Activated naive CD8-positive, alpha-beta T cell (primary cell): ENCODE measurements at regions not wholly inside any gene's neighbourhood (a gene's known extent, or its start where the extent isn't known, plus 50 kb on each side); places are given as distances from the start of the nearest gene placed in this dataset.
"Not testable (repeated sequence)": the region's sequence is repeated elsewhere in the genome, so short reads cannot be mapped to it uniquely, and the experiment has no call there.

Source experiments
- H3K27ac Mint-ChIP-seq: one replicate; pipeline ENCODE4 v1.8.0; 2021; ENCODE audit warnings: mixed read lengths
- H3K27me3 Mint-ChIP-seq: one replicate; pipeline ENCODE4 v1.8.0; 2021; ENCODE audit warnings: mixed read lengths
- H3K36me3 Mint-ChIP-seq: one replicate; pipeline ENCODE4 v1.8.0; 2021; ENCODE audit warnings: mixed read lengths
- H3K4me1 Mint-ChIP-seq: one replicate; pipeline ENCODE4 v1.8.0; 2021; ENCODE audit warnings: low read depth, mixed read lengths
- H3K4me3 Mint-ChIP-seq: one replicate; pipeline ENCODE4 v1.8.0; 2021; ENCODE audit warnings: mild to moderate bottlenecking, mixed read lengths
- H3K9me3 Mint-ChIP-seq: one replicate; pipeline ENCODE4 v1.8.0; 2021; ENCODE audit warnings: low read depth, mixed read lengths

GRCh38 chr10:64148607-64149006 lies 627.4 kb downstream of the REEP3 start:
- H3K4me1 Mint-ChIP-seq = no peaks in the 10 kb centered on the region
- peaks cover 2% of the 10 kb centered on the region for H3K27me3 Mint-ChIP-seq
- H3K36me3 Mint-ChIP-seq = no peaks in the 10 kb centered on the region
- H3K4me3 Mint-ChIP-seq = no peak overlapping the region
- no peaks in the 10 kb centered on the region for H3K9me3 Mint-ChIP-seq
- no peak overlapping the region for H3K27ac Mint-ChIP-seq

DNA sequence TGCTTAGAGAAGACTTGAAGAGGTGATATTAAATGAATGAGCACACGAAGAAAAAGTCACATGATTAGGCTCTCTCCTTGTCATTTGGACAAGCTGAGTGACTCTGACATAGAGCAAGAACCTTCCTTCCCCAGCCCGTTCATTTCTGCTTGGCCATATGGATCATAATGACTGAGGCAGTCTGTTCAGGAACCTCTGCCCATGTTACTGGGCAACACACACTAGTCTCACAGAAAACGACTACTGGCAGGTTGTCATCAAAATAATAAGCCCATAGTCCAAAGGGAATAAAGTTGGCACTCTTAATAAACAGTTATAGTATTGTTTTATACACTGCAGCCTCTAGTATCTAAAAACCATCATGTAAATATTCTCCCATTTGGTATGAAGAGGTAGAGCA lies 635.0 kb downstream of the REEP3 start:
- Mint-ChIP-seq H3K4me3 (no peak overlapping the region), H3K4me1 (no peaks in the 10 kb centered on the region), H3K27ac (no peak overlapping the region), H3K9me3 (no peaks in the 10 kb centered on the region), H3K36me3 (no peaks in the 10 kb centered on the region), H3K27me3 (peaks cover 1% of the 10 kb centered on the region)

GRCh38 chr10:64158551-64158950 lies 637.4 kb downstream of the REEP3 start:
- Mint-ChIP-seq H3K9me3 (no peaks in the 10 kb centered on the region), H3K4me1 (no peaks in the 10 kb centered on the region), H3K27me3 (peaks cover 1% of the 10 kb centered on the region), H3K27ac (no peak overlapping the region), H3K36me3 (no peaks in the 10 kb centered on the region), H3K4me3 (no peak overlapping the region)

DNA sequence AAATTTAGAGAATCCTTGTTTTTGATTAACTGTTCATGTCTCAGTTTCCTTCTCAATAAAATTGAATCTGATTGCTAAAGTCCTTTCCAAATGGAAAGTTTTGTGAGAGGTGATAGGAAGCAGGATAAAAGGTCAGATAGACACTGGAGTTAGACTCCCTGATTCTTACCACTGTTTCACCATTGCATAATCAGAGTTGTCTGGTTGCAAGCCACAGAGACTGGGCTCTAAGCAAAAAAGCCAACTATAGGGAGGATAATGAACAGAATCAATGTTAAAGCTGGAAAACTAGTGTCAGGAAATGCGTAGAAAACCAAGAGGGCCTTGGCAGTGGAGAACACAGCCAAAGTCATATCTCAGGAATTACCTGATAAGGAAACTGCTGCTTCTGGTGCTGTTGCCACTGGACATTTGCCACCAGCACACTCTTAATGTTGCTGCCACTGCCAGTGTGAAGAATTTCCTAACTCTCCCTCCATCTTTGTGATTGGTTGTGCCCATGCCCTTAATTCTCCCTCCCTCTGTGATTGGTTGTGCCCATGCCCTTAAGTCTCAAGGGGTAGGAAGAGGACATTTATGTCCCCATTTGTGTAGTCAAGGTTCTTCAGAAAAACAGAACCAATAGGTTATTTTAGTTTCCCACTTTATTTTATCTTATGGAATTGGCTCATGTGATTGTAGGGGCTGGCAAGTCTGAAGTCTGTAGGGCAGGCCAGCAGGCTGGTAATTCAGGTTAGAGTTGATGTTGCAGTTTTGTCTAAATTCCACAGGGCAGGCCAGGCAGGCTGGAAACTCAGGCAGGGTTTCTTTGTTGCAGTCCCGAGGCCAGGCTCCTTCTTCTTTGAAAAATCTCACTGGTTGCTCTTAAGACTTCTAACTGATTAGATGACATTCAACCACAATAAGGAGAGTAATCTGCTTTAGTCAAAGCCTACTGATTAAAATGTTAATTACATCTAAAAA lies 639.0 kb downstream of the REEP3 start:
- Mint-ChIP-seq H3K9me3 (no peaks in the 10 kb centered on the region), H3K27me3 (peaks cover 1% of the 10 kb centered on the region), H3K4me3 (no peak overlapping the region), H3K36me3 (no peaks in the 10 kb centered on the region), H3K27ac (no peak overlapping the region), H3K4me1 (no peaks in the 10 kb centered on the region)

DNA sequence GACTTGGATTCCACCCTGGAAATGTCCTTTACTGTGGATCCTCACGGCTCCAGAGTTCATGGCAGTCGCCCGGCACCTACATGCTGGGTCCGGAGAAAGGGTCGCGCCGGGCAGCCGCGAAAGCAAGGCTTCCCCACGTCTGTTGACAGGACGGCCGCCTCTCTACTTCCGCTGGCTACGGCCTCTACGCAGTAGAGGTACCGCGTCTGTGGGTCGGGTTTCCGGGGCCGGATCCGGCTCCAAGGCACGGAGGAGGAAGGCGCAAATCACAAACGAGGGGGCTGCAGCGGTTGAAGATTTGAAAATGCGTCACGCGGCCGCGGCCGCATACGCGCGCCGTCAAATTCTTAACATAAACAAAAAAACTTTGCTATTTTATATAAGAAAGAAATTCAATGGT lies 649.6 kb downstream of the REEP3 start:
- Mint-ChIP-seq H3K9me3 (peaks cover 5% of the 10 kb centered on the region), H3K4me1 (no peaks in the 10 kb centered on the region), H3K4me3 (no peak overlapping the region), H3K27ac (no peak overlapping the region), H3K27me3 (peaks cover 2% of the 10 kb centered on the region), H3K36me3 (no peaks in the 10 kb centered on the region)

GRCh38 chr10:64173826-64174225 lies 652.6 kb downstream of the REEP3 start:
- H3K27me3 Mint-ChIP-seq = peaks cover 2% of the 10 kb centered on the region
- no peak overlapping the region for H3K4me3 Mint-ChIP-seq
- H3K27ac Mint-ChIP-seq = no peak overlapping the region
- H3K9me3 Mint-ChIP-seq = no peaks in the 10 kb centered on the region
- no peaks in the 10 kb centered on the region for H3K4me1 Mint-ChIP-seq
- H3K36me3 Mint-ChIP-seq = no peaks in the 10 kb centered on the region

DNA sequence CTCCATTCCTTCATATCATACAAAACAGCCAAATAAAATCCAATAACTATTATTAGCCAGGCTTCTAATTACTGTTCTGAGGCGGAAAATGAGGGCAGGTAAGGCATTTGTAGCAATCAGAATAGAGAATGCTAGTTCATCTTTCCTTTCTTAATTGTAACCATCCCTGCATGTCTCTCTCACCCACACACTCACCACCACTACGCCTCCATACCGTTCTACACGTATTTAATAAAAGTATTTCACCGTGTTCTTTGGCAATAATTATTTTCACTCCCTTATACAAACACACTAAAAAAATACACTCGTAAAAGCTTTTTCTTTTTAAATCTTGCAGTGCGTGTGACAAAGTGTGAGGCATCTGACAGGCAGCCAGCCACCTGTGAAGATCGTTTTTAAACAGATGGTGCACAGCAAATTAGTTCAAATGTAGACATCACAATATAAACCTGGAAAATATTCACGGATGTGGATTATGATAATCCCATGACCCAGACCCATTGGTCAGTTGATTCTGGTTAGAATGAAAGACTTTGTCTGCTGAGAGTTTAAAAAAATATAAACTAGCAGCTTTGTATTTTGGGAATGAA lies 653.6 kb downstream of the REEP3 start:
- H3K9me3 Mint-ChIP-seq = no peaks in the 10 kb centered on the region
- no peaks in the 10 kb centered on the region for H3K36me3 Mint-ChIP-seq
- no peak overlapping the region for H3K4me3 Mint-ChIP-seq
- H3K27me3 Mint-ChIP-seq = peaks cover 2% of the 10 kb centered on the region
- H3K4me1 Mint-ChIP-seq = no peaks in the 10 kb centered on the region
- H3K27ac Mint-ChIP-seq = no peak overlapping the region

GRCh38 chr10:64175271-64175962 lies 654.2 kb downstream of the REEP3 start:
- Mint-ChIP-seq H3K27ac (no peak overlapping the region), H3K4me1 (no peaks in the 10 kb centered on the region), H3K4me3 (no peak overlapping the region), H3K27me3 (peaks cover 2% of the 10 kb centered on the region), H3K9me3 (no peaks in the 10 kb centered on the region), H3K36me3 (no peaks in the 10 kb centered on the region)

GRCh38 chr10:64182671-64183070 lies 661.5 kb downstream of the REEP3 start:
- H3K27ac Mint-ChIP-seq = no peak overlapping the region
- no peak overlapping the region for H3K4me3 Mint-ChIP-seq
- no peaks in the 10 kb centered on the region for H3K36me3 Mint-ChIP-seq
- no peaks in the 10 kb centered on the region for H3K27me3 Mint-ChIP-seq
- H3K9me3 Mint-ChIP-seq = no peaks in the 10 kb centered on the region
- H3K4me1 Mint-ChIP-seq = no peaks in the 10 kb centered on the region

DNA sequence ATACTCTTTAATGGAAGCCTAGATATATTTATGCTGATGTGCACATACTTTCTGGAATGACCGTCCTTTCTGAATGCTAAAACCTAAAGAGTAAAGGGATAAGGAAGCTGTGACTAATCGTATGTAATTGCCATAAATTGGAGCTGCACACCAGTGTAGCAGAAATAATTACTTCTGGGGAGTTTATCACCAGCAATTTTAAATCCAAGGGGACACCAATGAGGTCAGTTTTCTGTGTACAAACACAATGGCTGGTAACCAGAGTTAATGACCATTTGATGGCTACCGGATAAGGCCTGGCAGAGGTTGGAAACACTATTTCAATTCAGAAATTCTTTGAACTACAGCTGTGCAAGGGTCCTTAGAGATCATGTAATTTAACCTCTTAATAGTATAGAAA lies 670.1 kb downstream of the REEP3 start:
- H3K27me3 Mint-ChIP-seq = no peaks in the 10 kb centered on the region
- no peaks in the 10 kb centered on the region for H3K9me3 Mint-ChIP-seq
- no peaks in the 10 kb centered on the region for H3K4me1 Mint-ChIP-seq
- no peak overlapping the region for H3K4me3 Mint-ChIP-seq
- no peaks in the 10 kb centered on the region for H3K36me3 Mint-ChIP-seq
- H3K27ac Mint-ChIP-seq = no peak overlapping the region

GRCh38 chr10:64196638-64197315 lies 675.6 kb downstream of the REEP3 start:
- Mint-ChIP-seq H3K27ac (no peak overlapping the region), H3K36me3 (no peaks in the 10 kb centered on the region), H3K27me3 (no peaks in the 10 kb centered on the region), H3K4me1 (no peaks in the 10 kb centered on the region), H3K9me3 (peaks cover 3% of the 10 kb centered on the region), H3K4me3 (no peak overlapping the region)

DNA sequence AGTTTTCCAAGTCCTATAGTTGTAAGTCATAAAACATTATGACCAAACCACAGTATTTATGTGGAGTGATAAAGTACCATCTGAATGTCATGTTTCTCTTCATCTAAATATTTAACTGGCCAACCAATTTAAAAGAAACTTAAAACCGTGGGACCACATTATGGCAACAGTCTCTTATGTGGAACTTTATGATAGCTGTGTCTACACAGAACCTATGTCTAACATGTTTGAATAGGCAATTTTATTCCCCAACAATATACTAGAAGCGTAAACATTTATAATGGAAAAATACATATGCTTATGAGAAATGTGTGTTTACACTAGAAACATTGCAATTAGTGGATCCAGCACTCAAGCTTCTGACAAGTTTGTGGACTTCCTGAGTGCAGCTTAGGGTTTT lies 680.7 kb downstream of the REEP3 start:
- no peak overlapping the region for H3K27ac Mint-ChIP-seq
- no peak overlapping the region for H3K4me3 Mint-ChIP-seq
- H3K9me3 Mint-ChIP-seq = peaks cover 7% of the 10 kb centered on the region
- no peaks in the 10 kb centered on the region for H3K36me3 Mint-ChIP-seq
- H3K27me3 Mint-ChIP-seq = no peaks in the 10 kb centered on the region
- no peaks in the 10 kb centered on the region for H3K4me1 Mint-ChIP-seq

GRCh38 chr10:64204504-64204903 lies 683.3 kb downstream of the REEP3 start:
- H3K27ac Mint-ChIP-seq, H3K36me3 Mint-ChIP-seq, H3K27me3 Mint-ChIP-seq, H3K4me3 Mint-ChIP-seq, H3K4me1 Mint-ChIP-seq, H3K9me3 Mint-ChIP-seq: not testable (repeated sequence)

DNA sequence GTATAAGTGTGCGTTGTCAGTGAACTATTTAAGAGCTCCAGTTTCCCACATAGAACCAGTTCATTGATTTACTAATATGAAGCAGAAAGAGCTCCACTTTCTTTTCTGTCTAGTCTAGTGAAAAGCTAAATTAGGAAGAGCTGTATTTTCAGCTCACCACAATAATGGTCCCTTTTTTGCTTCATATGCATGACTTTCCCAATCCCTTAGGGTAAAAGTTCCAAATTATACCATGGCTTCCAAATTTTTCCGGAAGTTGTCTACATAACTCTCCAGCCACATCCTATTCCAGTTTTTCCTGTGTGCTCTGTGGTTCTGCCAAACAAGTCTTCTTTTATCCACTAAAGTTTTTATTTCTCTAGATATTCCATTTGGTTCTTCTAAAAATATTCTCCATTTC lies 685.2 kb downstream of the REEP3 start:
- Mint-ChIP-seq H3K4me3 (no peak overlapping the region), H3K36me3 (no peaks in the 10 kb centered on the region), H3K27me3 (no peaks in the 10 kb centered on the region), H3K4me1 (no peaks in the 10 kb centered on the region), H3K9me3 (peaks cover 4% of the 10 kb centered on the region), H3K27ac (no peak overlapping the region)

GRCh38 chr10:64209561-64209960 lies 688.4 kb downstream of the REEP3 start:
- H3K4me1 Mint-ChIP-seq = no peaks in the 10 kb centered on the region
- H3K9me3 Mint-ChIP-seq = peaks cover 1% of the 10 kb centered on the region
- H3K36me3 Mint-ChIP-seq = no peaks in the 10 kb centered on the region
- H3K27me3 Mint-ChIP-seq = no peaks in the 10 kb centered on the region
- no peak overlapping the region for H3K27ac Mint-ChIP-seq
- no peak overlapping the region for H3K4me3 Mint-ChIP-seq
